ENCODE measurements at regions not wholly inside any gene's neighbourhood (a gene's known extent, or its start where the extent isn't known, plus 50 kb on each side); places are given as distances from the start of the nearest gene placed in this dataset.

DNA sequence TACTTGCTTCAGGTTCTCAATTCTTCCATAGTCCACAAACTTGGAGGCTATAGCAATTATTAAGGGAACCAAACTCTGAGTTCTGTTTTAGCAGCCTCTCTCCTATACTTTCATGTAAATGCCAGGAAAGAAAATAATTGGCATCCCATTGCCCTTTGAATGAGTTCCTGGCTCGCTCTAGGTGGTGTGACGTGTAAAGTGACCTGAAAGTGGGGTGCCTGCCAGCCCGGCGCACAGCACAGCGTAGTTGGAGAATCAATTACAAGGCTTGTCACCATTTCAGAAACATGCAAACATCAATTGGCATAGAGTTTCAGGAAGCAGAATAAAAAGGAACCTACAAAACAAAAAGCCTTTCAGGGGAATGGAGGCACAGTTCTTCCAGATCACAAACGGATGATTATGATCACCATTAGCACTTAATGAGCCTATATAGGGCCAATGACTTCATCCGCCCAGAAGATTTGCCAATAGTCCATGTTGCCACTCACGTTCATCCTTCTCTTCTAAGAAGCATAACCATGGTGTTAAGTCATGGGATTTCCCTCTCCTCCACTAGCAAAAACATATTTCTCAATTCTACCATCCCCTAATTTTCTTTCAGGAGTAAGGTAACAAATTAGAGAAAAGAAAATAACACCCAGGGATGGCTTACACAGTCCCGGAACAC lies 354.6 kb upstream of the ADGRL2 start:
- Histone ChIP-seq H4K5ac (ENCODE audit: insufficient read length, low read depth, low read length) (no peak overlapping the region), H2AK5ac (ENCODE audit: low read depth, low read length) (no peak overlapping the region), H2BK5ac (ENCODE audit: low read depth, low read length) (no peak overlapping the region), H3K27ac (ENCODE audit: low read depth, low read length) (no peak overlapping the region), H3K4ac (replicated peaks; ENCODE audit: insufficient read length, low read depth, low read length) (no peak overlapping the region), H3K4me1 (replicated peaks in 1 of 4; ENCODE audit: control insufficient read depth in 3 of 4, insufficient read depth in 4 of 4, low read length in 3 of 4) (no peaks in the 10 kb centered on the region; a peak in 1 of 7 replicates), H3K36me3 (ENCODE audit: control insufficient read depth in 2 of 4, insufficient read depth in 4 of 4, low read length in 3 of 4) (no peaks in the 10 kb centered on the region), H3K79me2 (ENCODE audit: control insufficient read depth in 1 of 2, insufficient read depth in 2 of 2, low read length in 2 of 2) (no peaks in the 10 kb centered on the region), H2BK15ac (ENCODE audit: low read length) (no peak overlapping the region), H3K23me2 (ENCODE audit: low read depth, low read length) (no peaks in the 10 kb centered on the region), H3K56ac (replicated peaks; ENCODE audit: insufficient read length, low read depth, low read length) (no peak overlapping the region), H3K4me2 (ENCODE audit: insufficient read depth in 1 of 2, low read depth in 2 of 2, low read length in 2 of 2) (no peak overlapping the region), H3K9ac (replicated peaks in 1 of 4; ENCODE audit: extremely low read depth in 1 of 4, low read depth in 3 of 4, low read length in 3 of 4) (no peak overlapping the region), H2BK12ac (ENCODE audit: low read depth, low read length) (no peak overlapping the region), H2AFZ (ENCODE audit: low read length) (no peak overlapping the region), H4K91ac (replicated peaks; ENCODE audit: insufficient read length, low read length) (no peak overlapping the region), H3K18ac (ENCODE audit: extremely low read depth, low read length) (no peak overlapping the region), H2BK20ac (ENCODE audit: low read length) (no peak overlapping the region), H4K8ac (ENCODE audit: extremely low read depth, insufficient read depth, low read length) (no peak overlapping the region), H3K23ac (ENCODE audit: insufficient read length) (no peak overlapping the region), H3K14ac (ENCODE audit: insufficient read length) (no peak overlapping the region), H2BK120ac (replicated peaks; ENCODE audit: low read depth, low read length) (no peak overlapping the region), H3K27me3 (replicated peaks in 1 of 4; ENCODE audit: control insufficient read depth in 3 of 4, extremely low read depth in 1 of 4, insufficient read depth in 3 of 4, low read length in 3 of 4) (no peaks in the 10 kb centered on the region), H3K9me3 (ENCODE audit: insufficient read depth in 2 of 2, low read depth in 1 of 2, low read length in 1 of 2) (no peaks in the 10 kb centered on the region), H4K20me1 (replicated peaks in 1 of 2; ENCODE audit: control insufficient read depth in 1 of 2, insufficient read depth in 2 of 2, low read length in 2 of 2) (no peaks in the 10 kb centered on the region), H3K4me3 (ENCODE audit: extremely low read depth in 1 of 4, insufficient read depth in 2 of 4, low read depth in 3 of 4, low read length in 4 of 4) (no peak overlapping the region), H3K79me1 (ENCODE audit: low read depth, low read length) (no peaks in the 10 kb centered on the region)
- CTCF ChIA-PET (ENCODE audit: partially characterized antibody): no interaction called here
- DNase-seq (ENCODE audit: low read depth in 1 of 2, low spot score in 2 of 2) (no peak), FAIRE-seq (no peak)
- WGBS, 2 experiments (ENCODE audit: extremely low coverage in 1 of 2, insufficient coverage in 1 of 2, insufficient read length in 1 of 2, insufficient replicate concordance in 2 of 2, low coverage in 1 of 2, low lambda C conversion rate in 2 of 2, missing lambda C conversion rate in 1 of 2): 88% methylated on average over 9 of the region's 9 CpGs; no CpG with 5 or more reads in 1 of the 2 experiments
- POLR2A ChIA-PET (ENCODE audit: partially characterized antibody): no interaction called here
- TF ChIP-seq GABPA (IDR thresholded peaks at IDR 0.05; ENCODE audit: borderline replicate concordance, insufficient read depth, low read length) (no peak), RFX5 (IDR thresholded peaks at IDR 0.05; ENCODE audit: borderline replicate concordance, low read depth, low read length) (no peak), RBBP5 (IDR thresholded peaks at IDR 0.05; ENCODE audit: borderline replicate concordance, low read depth, low read length) (no peak)

All from H1 (cell line).